Naive B cell (primary cell): ENCODE measurements at regions not wholly inside any gene's neighbourhood (a gene's known extent, or its start where the extent isn't known, plus 50 kb on each side); places are given as distances from the start of the nearest gene placed in this dataset.

Source experiments
- ATAC-seq, 2 donors: fragments of 150-1000 bp; cut with Tn5 transposase; 2 replicates each; pipeline ENCODE4 v1.10.0; 2021; ENCODE audit warnings: low read depth in 2 of 2, mild to moderate bottlenecking in 2 of 2, moderate library complexity in 2 of 2
- DNase-seq: peaks from one replicate; pipeline ENCODE4 v3.0.0; 2022
- H3K27ac Mint-ChIP-seq, 6 donors: one replicate each; pipeline ENCODE4 v1.8.0; 2020 to 2022; ENCODE audit warnings: mild to moderate bottlenecking in 6 of 6, mixed read lengths in 6 of 6, moderate library complexity in 5 of 6, inconsistent platforms in 2 of 6
- H3K27me3 Mint-ChIP-seq, 3 donors: one replicate each; pipeline ENCODE4 v1.8.0; 2021 to 2022; ENCODE audit warnings: mixed read lengths in 3 of 3, mild to moderate bottlenecking in 1 of 3
- H3K36me3 Mint-ChIP-seq, 2 donors: one replicate each; pipeline ENCODE4 v1.8.0; 2020 to 2022; ENCODE audit warnings: mixed read lengths in 2 of 2, inconsistent platforms in 1 of 2, mild to moderate bottlenecking in 1 of 2
- H3K4me1 Mint-ChIP-seq, 3 donors: one replicate each; pipeline ENCODE4 v1.8.0; 2020 to 2022; ENCODE audit warnings: mixed read lengths in 3 of 3, inconsistent platforms in 1 of 3, mild to moderate bottlenecking in 1 of 3, moderate library complexity in 1 of 3
- H3K4me3 Mint-ChIP-seq, 8 donors: one replicate each; pipeline ENCODE4 v1.8.0; 2020 to 2022; ENCODE audit warnings: mild to moderate bottlenecking in 8 of 8, mixed read lengths in 8 of 8, moderate library complexity in 8 of 8, inconsistent platforms in 2 of 8
- H3K9me3 Mint-ChIP-seq, 7 donors: one replicate each; pipeline ENCODE4 v1.8.0; 2020 to 2022; ENCODE audit warnings: mixed read lengths in 7 of 7, mild to moderate bottlenecking in 5 of 7, inconsistent platforms in 2 of 7, moderate library complexity in 1 of 7

DNA sequence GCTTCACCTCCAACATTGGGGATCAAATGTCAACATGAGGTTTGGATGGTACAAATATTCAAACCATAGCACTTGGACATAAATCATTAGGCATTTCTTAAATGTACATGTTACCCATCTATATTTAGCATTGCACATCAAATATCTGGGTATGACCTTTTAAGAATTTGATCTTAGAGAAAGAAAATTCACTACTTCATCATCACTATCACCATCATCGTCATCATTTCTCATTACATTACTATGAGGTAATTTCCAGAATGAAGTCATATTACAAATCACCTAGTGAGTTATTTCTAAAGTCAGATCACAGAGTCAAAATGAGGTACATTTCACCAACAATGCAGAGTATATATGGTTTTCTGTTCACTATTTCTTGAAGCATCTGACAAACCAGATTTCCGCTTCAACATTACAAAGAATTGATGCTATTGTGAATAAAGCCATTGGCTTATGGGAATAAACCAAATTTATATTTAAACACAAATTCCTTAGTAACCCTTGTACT, 356.4 kb upstream of the GYPC start:
- Mint-ChIP-seq H3K4me3 (no peak overlapping the region), H3K4me1 (no peaks in the 10 kb centered on the region), H3K9me3 (peaks cover 0 to 2% (median 0%) of the 10 kb centered on the region in 7 donors), H3K27ac (no peak overlapping the region), H3K27me3 (no peaks in the 10 kb centered on the region), H3K36me3 (no peaks in the 10 kb centered on the region)
- no peak for DNase-seq
- ATAC-seq: no peak

DNA sequence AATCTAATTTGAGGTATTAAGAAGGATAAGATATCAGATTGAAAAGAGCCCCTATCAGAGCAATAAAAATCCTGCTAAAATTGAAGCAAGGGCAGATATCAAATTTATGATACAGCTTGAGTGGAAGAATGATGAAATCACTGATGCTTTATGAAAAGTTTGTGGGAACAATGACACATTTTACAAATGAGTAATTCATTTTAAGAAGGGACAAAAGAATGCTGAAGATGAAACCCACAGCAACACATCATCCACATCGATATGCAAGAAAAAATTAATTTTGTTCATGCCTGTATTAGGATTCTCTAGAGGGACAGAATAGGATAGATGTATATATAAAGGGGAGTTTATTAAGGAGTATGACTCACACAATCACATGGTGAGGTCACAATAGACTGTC, 355.6 kb upstream of the GYPC start:
- Mint-ChIP-seq H3K4me3 (no peak overlapping the region), H3K4me1 (no peaks in the 10 kb centered on the region), H3K27ac (no peak overlapping the region), H3K9me3 (peaks cover 0 to 2% (median 0%) of the 10 kb centered on the region in 7 donors), H3K27me3 (no peaks in the 10 kb centered on the region), H3K36me3 (no peaks in the 10 kb centered on the region)
- ATAC-seq (no peak), DNase-seq (no peak)

DNA sequence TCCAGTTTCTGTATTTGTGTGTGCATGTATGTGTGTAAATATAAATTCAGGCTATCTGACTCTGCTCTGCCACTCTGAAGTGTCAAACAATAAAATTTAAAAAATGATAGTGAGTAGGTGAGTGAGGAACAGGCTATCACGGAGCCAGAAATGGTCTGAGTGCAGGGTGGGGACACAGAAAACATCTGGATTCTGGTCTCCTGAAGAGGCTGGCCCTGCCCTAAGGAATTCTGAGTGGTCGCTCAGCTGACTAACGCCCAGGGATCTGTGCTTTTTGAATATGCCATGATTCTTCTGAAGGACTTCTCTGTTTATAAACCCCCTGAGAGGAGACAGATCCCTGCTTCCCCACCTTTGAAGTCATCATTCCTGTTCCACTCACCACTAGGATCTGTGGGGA, 353.9 kb upstream of the GYPC start:
- H3K4me1 Mint-ChIP-seq: no peaks in the 10 kb centered on the region
- H3K27ac Mint-ChIP-seq: no peak overlapping the region
- ATAC-seq (no peak), DNase-seq (no peak)
- no peak overlapping the region for H3K4me3 Mint-ChIP-seq
- no peaks in the 10 kb centered on the region for H3K36me3 Mint-ChIP-seq
- peaks cover 0 to 2% (median 0%) of the 10 kb centered on the region in 7 donors for H3K9me3 Mint-ChIP-seq
- H3K27me3 Mint-ChIP-seq: no peaks in the 10 kb centered on the region

DNA sequence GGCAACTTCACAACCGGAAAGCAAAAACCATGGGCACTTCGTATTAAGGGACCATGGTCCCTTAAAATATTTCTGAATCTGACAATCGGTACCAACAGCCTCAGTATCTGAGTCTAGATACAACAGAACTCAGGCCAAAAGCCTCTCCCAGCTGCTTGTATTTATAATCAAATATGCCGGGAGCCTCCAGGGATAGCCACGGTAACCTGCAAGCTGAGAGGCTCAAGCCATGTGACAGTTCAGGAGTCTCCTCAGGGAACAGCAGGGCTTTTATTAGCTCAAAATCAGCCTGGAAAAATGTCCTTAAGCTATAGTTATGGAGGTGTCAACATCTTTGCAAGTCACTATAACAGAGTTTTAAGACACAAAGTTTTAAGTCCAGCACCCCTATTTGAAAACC, 352.8 kb upstream of the GYPC start:
- Mint-ChIP-seq H3K27me3 (no peaks in the 10 kb centered on the region), H3K36me3 (no peaks in the 10 kb centered on the region), H3K4me1 (no peaks in the 10 kb centered on the region), H3K9me3 (peaks cover 0 to 2% (median 0%) of the 10 kb centered on the region in 7 donors), H3K27ac (no peak overlapping the region), H3K4me3 (no peak overlapping the region)
- DNase-seq (no peak), ATAC-seq (no peak)

DNA sequence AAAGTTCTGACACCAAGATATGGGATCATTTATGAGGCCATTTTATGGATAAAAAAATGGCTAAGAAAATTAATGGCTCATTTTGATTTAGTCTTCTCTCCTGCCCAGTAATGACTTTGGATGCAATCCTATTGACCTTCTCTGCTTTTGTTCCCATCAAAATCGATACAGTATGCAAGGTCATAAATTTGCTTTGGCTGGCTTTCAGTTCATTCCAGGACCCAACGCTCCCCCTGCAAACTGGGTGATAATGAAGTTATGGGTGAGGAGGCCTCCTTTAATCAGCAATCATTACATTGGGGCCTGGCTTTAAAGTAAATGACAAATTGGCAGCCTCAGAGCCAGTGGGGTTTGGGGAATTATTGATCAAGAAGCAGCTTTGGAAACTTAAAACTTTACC, 351.8 kb upstream of the GYPC start:
- H3K9me3 Mint-ChIP-seq: no peaks in the 10 kb centered on the region
- DNase-seq: no peak
- no peak overlapping the region for H3K27ac Mint-ChIP-seq
- no peak for ATAC-seq
- H3K4me3 Mint-ChIP-seq: no peak overlapping the region
- H3K36me3 Mint-ChIP-seq: no peaks in the 10 kb centered on the region
- H3K4me1 Mint-ChIP-seq: no peaks in the 10 kb centered on the region
- no peaks in the 10 kb centered on the region for H3K27me3 Mint-ChIP-seq

DNA sequence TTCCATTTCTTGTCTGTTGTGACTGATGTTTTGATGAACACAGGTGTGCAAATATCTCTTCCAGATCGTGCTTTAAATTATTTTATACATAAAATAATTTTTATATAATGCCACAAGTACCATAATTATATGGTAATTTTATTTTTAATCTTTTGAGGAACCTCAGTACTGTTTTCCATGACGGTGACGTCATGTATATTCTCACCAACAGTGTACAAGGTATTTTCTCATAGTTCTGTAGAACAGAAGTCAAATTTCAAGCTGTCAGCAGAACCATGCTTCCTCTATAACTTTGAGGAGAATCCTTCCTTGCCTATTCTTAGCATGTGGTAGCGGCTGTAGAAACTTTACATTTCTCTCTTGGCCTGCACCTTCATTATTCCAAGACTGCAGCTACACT, 349.4 kb upstream of the GYPC start:
- Mint-ChIP-seq H3K9me3 (no peaks in the 10 kb centered on the region), H3K27ac (no peak overlapping the region), H3K36me3 (no peaks in the 10 kb centered on the region), H3K4me1 (no peaks in the 10 kb centered on the region), H3K27me3 (no peaks in the 10 kb centered on the region), H3K4me3 (no peak overlapping the region)
- DNase-seq (no peak), ATAC-seq (no peak)

DNA sequence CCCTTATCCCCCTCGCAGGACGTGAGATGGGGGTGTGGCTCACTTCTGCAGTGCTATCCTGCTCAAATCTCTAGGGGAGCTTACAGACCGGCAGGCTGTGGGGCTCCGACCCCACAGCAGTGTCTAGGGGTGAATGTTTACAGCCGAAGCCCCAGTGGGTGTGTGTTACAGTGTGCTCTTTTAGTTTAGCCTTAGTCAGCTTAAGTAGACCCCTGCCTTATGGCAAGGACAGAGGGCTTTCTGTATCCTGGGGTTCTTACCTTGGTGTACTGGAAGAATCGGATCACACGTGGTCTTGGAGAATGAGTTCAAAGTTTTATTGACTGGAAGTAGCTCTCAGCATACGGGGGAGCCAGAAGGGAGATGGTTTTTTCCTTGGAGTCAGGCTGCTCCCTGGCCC, 348.2 kb upstream of the GYPC start:
- no peaks in the 10 kb centered on the region for H3K4me1 Mint-ChIP-seq

DNA sequence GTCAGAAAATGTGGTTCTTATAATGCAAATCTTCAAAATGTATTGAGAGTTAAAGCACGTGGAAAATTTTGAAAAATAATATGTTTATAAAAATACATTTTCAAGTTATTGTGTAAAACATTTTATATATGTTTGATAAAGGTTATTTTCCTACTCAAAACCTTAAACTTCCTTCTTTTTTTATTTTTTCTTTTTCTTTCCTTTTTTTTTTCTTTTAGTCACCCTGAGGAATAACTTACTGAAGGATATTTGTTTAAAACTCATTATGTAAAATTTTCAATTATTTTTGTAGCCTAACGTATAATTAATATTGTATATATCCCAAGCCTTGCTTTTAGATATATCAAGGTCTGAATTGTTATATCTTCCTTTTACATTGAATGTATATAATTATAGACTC, 346.8 kb upstream of the GYPC start:
- ATAC-seq (no peak), DNase-seq (no peak)
- Mint-ChIP-seq H3K4me3 (no peak overlapping the region), H3K27me3 (no peaks in the 10 kb centered on the region), H3K4me1 (no peaks in the 10 kb centered on the region), H3K9me3 (no peaks in the 10 kb centered on the region), H3K27ac (no peak overlapping the region), H3K36me3 (no peaks in the 10 kb centered on the region)

More for the DNA sequence above, 348.2 kb upstream of the GYPC start:
- H3K27ac Mint-ChIP-seq: no peak overlapping the region
- ATAC-seq (no peak), DNase-seq (no peak)
- H3K27me3 Mint-ChIP-seq: no peaks in the 10 kb centered on the region
- H3K9me3 Mint-ChIP-seq: no peaks in the 10 kb centered on the region
- H3K36me3 Mint-ChIP-seq: no peaks in the 10 kb centered on the region
- H3K4me3 Mint-ChIP-seq: peak overlapping the region in 1 of 8 donors; percentile 81

DNA sequence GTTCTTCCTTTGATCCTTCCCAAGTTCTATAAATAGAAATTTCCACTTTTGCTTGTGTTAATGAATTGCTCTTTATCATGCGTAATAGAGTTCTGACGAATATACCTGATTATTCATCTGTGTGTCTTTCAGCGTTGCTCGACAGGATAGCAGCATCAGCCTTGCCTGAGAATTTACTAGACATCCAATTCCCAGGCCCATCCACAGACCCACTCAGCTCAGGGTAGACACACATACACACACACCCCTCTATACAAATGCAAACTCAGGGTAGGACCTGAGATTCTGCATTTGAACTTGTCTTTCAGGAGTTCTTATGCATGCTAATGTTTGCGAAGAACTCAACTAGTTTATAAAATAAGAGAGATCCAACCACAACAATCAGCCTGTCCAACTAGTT, 343.4 kb upstream of the GYPC start:
- no peak for ATAC-seq
- Mint-ChIP-seq H3K27ac (no peak overlapping the region), H3K9me3 (peaks cover 0 to 1% (median 0%) of the 10 kb centered on the region in 7 donors), H3K27me3 (peaks cover 0 to 4% (median 0%) of the 10 kb centered on the region in 3 donors), H3K4me3 (no peak overlapping the region), H3K36me3 (no peaks in the 10 kb centered on the region), H3K4me1 (no peaks in the 10 kb centered on the region)
- DNase-seq: no peak

DNA sequence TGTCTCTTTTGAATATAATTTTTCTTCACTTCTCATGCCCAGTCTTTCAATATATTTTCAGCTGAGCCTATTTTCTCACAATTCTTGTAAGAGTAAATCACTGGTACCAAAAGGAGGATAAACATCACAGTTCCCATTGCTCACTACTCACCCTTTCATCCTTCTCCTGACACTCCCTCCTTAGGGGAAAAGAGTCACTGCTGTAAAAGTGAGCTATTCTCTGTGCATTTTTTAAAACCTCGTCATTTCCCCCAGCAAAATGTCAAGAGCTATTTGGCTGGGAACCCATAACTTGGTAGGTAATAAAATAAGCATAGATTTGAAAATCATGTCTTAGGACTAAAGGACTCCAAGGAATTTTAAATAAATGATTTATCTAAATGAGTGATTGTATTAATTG, 340.1 kb upstream of the GYPC start:
- DNase-seq: no peak
- ATAC-seq: no peak
- H3K9me3 Mint-ChIP-seq: peaks cover 0 to 2% (median 0%) of the 10 kb centered on the region in 7 donors
- H3K36me3 Mint-ChIP-seq: no peaks in the 10 kb centered on the region
- H3K27me3 Mint-ChIP-seq: peaks cover 0 to 4% (median 0%) of the 10 kb centered on the region in 3 donors
- no peaks in the 10 kb centered on the region for H3K4me1 Mint-ChIP-seq
- H3K27ac Mint-ChIP-seq: no peak overlapping the region
- H3K4me3 Mint-ChIP-seq: no peak overlapping the region

DNA sequence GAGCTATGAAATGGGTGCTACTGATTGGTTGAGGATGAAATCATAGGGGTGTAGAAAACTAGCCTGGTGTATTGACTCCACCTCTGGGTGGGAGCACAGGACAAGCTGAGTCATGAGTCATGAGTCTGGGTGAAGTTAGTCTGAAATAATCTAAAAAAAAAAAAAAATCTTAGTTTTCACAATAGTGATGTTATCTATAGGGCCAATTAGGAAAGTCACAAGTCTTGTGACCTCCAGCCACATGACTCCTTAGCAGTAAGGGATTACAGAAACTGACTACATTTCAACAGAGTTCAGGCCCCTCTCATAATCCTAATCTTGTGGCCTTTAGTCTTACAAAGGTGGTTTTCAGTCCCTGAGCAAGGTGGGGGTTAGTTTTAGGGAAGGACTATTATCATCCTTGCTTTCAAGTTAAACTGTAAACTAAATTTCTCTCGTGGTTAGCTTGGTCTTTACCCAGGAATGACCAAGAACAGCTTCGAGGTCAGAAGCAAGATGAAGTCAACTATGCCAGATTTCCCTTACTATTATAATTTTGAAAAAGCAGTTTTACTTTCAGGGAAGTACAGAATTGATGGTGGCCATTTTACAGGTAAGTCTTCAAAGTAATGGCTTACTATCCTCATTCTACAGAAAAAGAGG, 338.0 kb upstream of the GYPC start:
- no peaks in the 10 kb centered on the region for H3K4me1 Mint-ChIP-seq
- no peak overlapping the region for H3K4me3 Mint-ChIP-seq
- DNase-seq (no peak), ATAC-seq (no peak)
- H3K27ac Mint-ChIP-seq: no peak overlapping the region
- H3K9me3 Mint-ChIP-seq: peaks cover 0 to 2% (median 0%) of the 10 kb centered on the region in 7 donors
- peaks cover 0 to 4% (median 0%) of the 10 kb centered on the region in 3 donors for H3K27me3 Mint-ChIP-seq
- no peaks in the 10 kb centered on the region for H3K36me3 Mint-ChIP-seq

DNA sequence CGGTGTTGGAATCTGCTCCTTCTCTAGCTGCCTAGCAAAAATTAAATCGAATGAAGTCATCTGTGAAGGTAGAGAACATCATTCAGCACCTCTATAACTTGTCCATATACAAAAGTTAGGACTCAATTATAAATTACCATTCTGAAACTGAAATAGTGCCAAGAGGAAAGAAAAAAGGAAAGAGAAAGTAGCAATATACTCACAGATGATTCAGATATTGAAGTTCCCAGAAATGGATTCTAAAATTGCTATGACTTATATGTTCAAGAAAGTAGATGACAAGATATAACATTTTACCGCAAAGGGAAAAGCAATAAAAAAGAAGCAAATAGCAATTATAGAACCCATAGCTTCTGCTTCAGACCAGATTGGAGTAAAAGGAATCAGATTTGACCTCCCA, 333.6 kb upstream of the GYPC start:
- Mint-ChIP-seq H3K27ac (no peak overlapping the region), H3K36me3 (no peaks in the 10 kb centered on the region), H3K4me1 (no peaks in the 10 kb centered on the region), H3K4me3 (no peak overlapping the region), H3K9me3 (peaks cover 0 to 5% (median 0%) of the 10 kb centered on the region in 7 donors), H3K27me3 (no peaks in the 10 kb centered on the region)
- DNase-seq (no peak), ATAC-seq (no peak)

DNA sequence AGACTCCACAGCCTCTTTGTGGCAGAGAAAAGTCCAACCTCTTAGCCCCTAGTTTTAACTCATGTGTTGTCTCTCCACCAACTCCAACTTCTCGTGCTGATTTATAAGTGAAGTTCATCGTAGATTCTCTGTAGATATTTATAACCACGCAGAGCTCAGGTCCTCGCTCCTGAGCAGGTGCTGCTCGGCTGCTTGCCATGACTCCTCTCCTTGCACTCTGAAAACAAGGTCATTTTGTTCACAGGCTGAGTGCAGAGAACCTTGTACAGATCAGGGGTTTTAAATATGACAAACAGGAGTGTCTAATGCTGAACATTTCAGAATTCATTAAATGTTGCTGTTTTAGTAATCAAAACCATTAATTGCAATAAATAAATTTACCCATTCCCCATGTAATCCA, 330.8 kb upstream of the GYPC start:
- Mint-ChIP-seq H3K4me1 (no peaks in the 10 kb centered on the region), H3K4me3 (no peak overlapping the region), H3K27ac (no peak overlapping the region), H3K36me3 (no peaks in the 10 kb centered on the region), H3K27me3 (no peaks in the 10 kb centered on the region), H3K9me3 (peaks cover under 1 to 9% (median 3%) of the 10 kb centered on the region in 7 donors)
- ATAC-seq (no peak), DNase-seq (no peak)

DNA sequence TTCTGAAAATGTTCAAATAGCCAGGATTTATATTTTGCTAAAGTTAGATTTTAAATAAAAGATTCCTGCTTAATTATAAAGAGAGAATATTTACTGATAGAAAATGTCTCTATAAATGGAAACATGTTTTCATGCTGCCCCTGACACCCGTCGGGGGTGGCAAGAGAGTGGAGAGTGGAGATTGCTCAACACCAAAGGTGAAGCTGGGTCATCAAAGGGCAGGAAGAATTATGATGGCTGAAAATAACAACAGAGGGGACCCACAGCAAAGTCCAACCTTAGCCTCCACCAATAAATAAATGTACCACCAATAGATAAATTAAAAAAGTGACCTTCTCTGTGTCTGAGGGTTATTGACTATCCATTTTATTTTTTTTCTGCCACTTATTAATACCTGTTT, 326.8 kb upstream of the GYPC start:
- no peak for ATAC-seq
- Mint-ChIP-seq H3K9me3 (peaks cover 5 to 46% (median 28%) of the 10 kb centered on the region in 7 donors), H3K27ac (no peak overlapping the region), H3K36me3 (no peaks in the 10 kb centered on the region), H3K4me3 (no peak overlapping the region), H3K4me1 (no peaks in the 10 kb centered on the region), H3K27me3 (no peaks in the 10 kb centered on the region)
- DNase-seq: no peak

DNA sequence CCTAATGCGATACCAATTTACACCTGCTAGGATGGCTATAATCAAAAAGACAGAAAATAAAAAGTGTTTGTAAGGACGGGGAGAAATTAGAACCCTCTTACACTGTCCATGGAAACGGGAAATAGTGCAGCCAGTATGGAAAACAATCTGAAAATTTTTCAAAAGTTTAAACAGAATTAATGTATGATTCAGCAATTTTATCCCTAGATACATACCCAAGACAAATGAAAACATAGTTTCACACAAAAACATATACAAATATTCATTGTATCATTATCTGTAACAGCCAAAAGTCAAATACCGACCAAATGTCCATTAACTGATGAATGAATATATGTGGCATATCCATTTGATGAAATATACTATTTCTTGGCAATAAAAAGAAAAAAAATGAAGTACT, 313.5 kb upstream of the GYPC start:
- Mint-ChIP-seq H3K27me3 (no peaks in the 10 kb centered on the region), H3K4me1 (no peaks in the 10 kb centered on the region), H3K4me3 (no peak overlapping the region), H3K27ac (no peak overlapping the region), H3K36me3 (no peaks in the 10 kb centered on the region), H3K9me3 (peaks cover 0 to 9% (median 3%) of the 10 kb centered on the region in 7 donors)
- ATAC-seq: no peak
- DNase-seq: no peak
